A549 (cell line): ENCODE measurements at regions not wholly inside any gene's neighbourhood (a gene's known extent, or its start where the extent isn't known, plus 50 kb on each side); places are given as distances from the start of the nearest gene placed in this dataset.

Experiments
- ATAC-seq, 2 experiments: fragments of 200-7000 bp in 1 of 2; fragments of >200 bp in 1 of 2; cut with Nextera tagmentation in 1 of 2; cut with Tn5 transposase in 1 of 2; 3 replicates each; pipeline versions ENCODE4 v1.8.0 to v1.9.1; 2018 to 2020; ENCODE audit warnings: mild to moderate bottlenecking in 1 of 2, moderate library complexity in 1 of 2
- CTCF ChIA-PET: fragments of 300-600 bp; sonication (Branson Sonifier 250); formaldehyde crosslinking; extraction: SDS; loops from one replicate; lab custom pipeline; 2021; ENCODE audit warnings: antibody characterized with exemption, inconsistent platforms; lab: Yijun Ruan, JAX
- POLR2A ChIA-PET: fragments of 350-600 bp; formaldehyde crosslinking; extraction: SDS; loops from one replicate; lab custom pipeline; 2021; ENCODE audit warnings: antibody characterized with exemption, inconsistent platforms; lab: Yijun Ruan, JAX
- DNase-seq, 2 experiments: peaks; one replicate each; pipeline versions ENCODE4 v3.0.0 to v3.0.0-alpha.2; 2011 to 2016; ENCODE audit warnings: low read depth in 1 of 2, low spot score in 1 of 2
- FAIRE-seq: peaks from 2 replicates; lab custom pipeline; 2011; peaks lifted over from hg19 to GRCh38; lab: Jason Lieb, UNC
- H3K27ac ChIP-seq, 2 experiments: fragments of >200 bp; sonication (Bioruptor Twin); formaldehyde crosslinking; 3 replicates each; pipeline ENCODE4 v1.5.1; 2016 to 2017
- H3K4me1 ChIP-seq: fragments of >200 bp; sonication (Bioruptor Twin); formaldehyde crosslinking; 3 replicates; pipeline ENCODE4 v1.6.1; 2016
- H3K4me2 ChIP-seq: fragments of >200 bp; sonication (Bioruptor Twin); formaldehyde crosslinking; 3 replicates; pipeline ENCODE4 v1.6.1; 2016
- H3K4me3 ChIP-seq: fragments of >200 bp; sonication (Bioruptor Twin); formaldehyde crosslinking; 3 replicates; pipeline ENCODE4 v1.5.1; 2016
- H3K9me3 ChIP-seq: fragments of >200 bp; sonication (Bioruptor Twin); formaldehyde crosslinking; 3 replicates; pipeline ENCODE4 v1.6.1; 2016
- CBX2 ChIP-seq: fragments of 200-600 bp; sonication (generic); IDR thresholded peaks from 2 replicates; pipeline ENCODE4 v1.6.1; 2016; ENCODE audit warnings: low read depth, mild to moderate bottlenecking, borderline replicate concordance
- CEBPB ChIP-seq, 2 experiments: fragments of >200 bp in 1 of 2; sonication (Bioruptor Twin) in 1 of 2; formaldehyde crosslinking in 1 of 2; IDR thresholded peaks; 2 replicates each; pipeline ENCODE4 v1.6.1; 2012 to 2016
- EHF ChIP-seq: fragments of 250-450 bp; sonication (Bioruptor Pico); IDR thresholded peaks from 2 replicates; pipeline ENCODE4 v1.5.0; 2020; ENCODE audit warnings: mild to moderate bottlenecking
- FOSL2 ChIP-seq, 2 experiments: fragments of 450-650 bp in 1 of 2; fragments of >200 bp in 1 of 2; sonication (Bioruptor Twin) in 1 of 2; formaldehyde crosslinking; IDR thresholded peaks; 2 replicates each; pipeline versions ENCODE4 v1.5.0 to v1.6.1; 2016 to 2020; ENCODE audit warnings: mild to moderate bottlenecking in 1 of 2, moderate library complexity in 1 of 2
- FOXS1 ChIP-seq: fragments of 250-450 bp; sonication (Bioruptor Pico); IDR thresholded peaks from 2 replicates; pipeline ENCODE4 v1.5.0; 2020; ENCODE audit warnings: mild to moderate bottlenecking, moderate library complexity
- HOXA7 ChIP-seq: fragments of 250-450 bp; sonication (Bioruptor Pico); IDR thresholded peaks from 2 replicates; pipeline ENCODE4 v1.5.0; 2020; ENCODE audit warnings: mild to moderate bottlenecking, moderate library complexity
- JUN ChIP-seq, 2 experiments: fragments of >200 bp; sonication (Bioruptor Twin); formaldehyde crosslinking; IDR thresholded peaks; 2 replicates in 1 of 2; 3 replicates in 1 of 2; pipeline ENCODE4 v1.6.1; 2016 to 2017
- JUNB ChIP-seq: fragments of >200 bp; sonication (Bioruptor Twin); formaldehyde crosslinking; IDR thresholded peaks from 2 replicates; pipeline ENCODE4 v1.6.1; 2016
- KDM1A ChIP-seq: fragments of 200-600 bp; sonication (generic); IDR thresholded peaks from 2 replicates; pipeline ENCODE4 v1.6.1; 2016; ENCODE audit warnings: low read depth, mild to moderate bottlenecking
- KDM5A ChIP-seq: fragments of 200-600 bp; sonication (generic); IDR thresholded peaks from 2 replicates; pipeline ENCODE4 v1.6.1; 2016; ENCODE audit warnings: antibody characterized with exemption, mild to moderate bottlenecking
- MAFK ChIP-seq: fragments of 450-650 bp; IDR thresholded peaks from 2 replicates; pipeline ENCODE4 v1.6.1; 2014; ENCODE audit not compliant: partially characterized antibody
- RAD21 ChIP-seq, 2 experiments: fragments of >200 bp in 1 of 2; sonication (Bioruptor Twin) in 1 of 2; formaldehyde crosslinking in 1 of 2; IDR thresholded peaks in 1 of 2; conservative IDR thresholded peaks in 1 of 2; 2 replicates in 1 of 2; 3 replicates in 1 of 2; pipeline ENCODE4 v1.6.1; 2012 to 2018; ENCODE audit warnings: inconsistent platforms in 1 of 2
- RFX5 ChIP-seq: fragments of 450-650 bp; IDR thresholded peaks from 2 replicates; pipeline ENCODE4 v1.7.1; 2014; ENCODE audit warnings: antibody characterized with exemption, mild to moderate bottlenecking, moderate library complexity
- SMC3 ChIP-seq: fragments of >200 bp; sonication (Bioruptor Twin); formaldehyde crosslinking; IDR thresholded peaks from 3 replicates; pipeline ENCODE4 v1.6.1; 2018; ENCODE audit warnings: inconsistent platforms
- SREBF2 ChIP-seq: fragments of 450-650 bp; IDR thresholded peaks from 2 replicates; pipeline ENCODE4 v1.6.1; 2014; ENCODE audit warnings: mild to moderate bottlenecking, moderate library complexity
- ZNF302 ChIP-seq: fragments of 250-450 bp; sonication (Bioruptor Pico); IDR thresholded peaks from 2 replicates; pipeline ENCODE4 v1.9.0; 2021; ENCODE audit warnings: inconsistent platforms, mild to moderate bottlenecking, moderate library complexity
- WGBS: methylation state at CpG from one replicate; pipeline ENCODE4 v1.1.6; 2017; ENCODE audit errors: missing lambda C conversion rate; 5-methylcytosine and 5-hydroxymethylcytosine counted together
- TF ChIP-seq, protein P1 (sequence below): fragments of 450-650 bp; IDR thresholded peaks from 2 replicates; pipeline ENCODE4 v1.6.1; 2014; ENCODE audit warnings: antibody characterized with exemption
- TF ChIP-seq, protein P2 (sequence below): fragments of 200-600 bp; sonication (generic); IDR thresholded peaks from 2 replicates; pipeline ENCODE4 v1.6.1; 2016; ENCODE audit warnings: antibody characterized with exemption, mild to moderate bottlenecking, moderate library complexity
- TF ChIP-seq, protein P3 (sequence below): fragments of >200 bp; sonication (Bioruptor Twin); formaldehyde crosslinking; IDR thresholded peaks from 3 replicates; pipeline ENCODE4 v1.5.1; 2016
- TF ChIP-seq, protein P4 (sequence below): fragments of 250-450 bp; sonication (Bioruptor Pico); IDR thresholded peaks from 2 replicates; pipeline ENCODE4 v1.5.0; 2021; ENCODE audit warnings: mild to moderate bottlenecking, moderate library complexity, borderline replicate concordance
- TF ChIP-seq, protein P5 (sequence below): fragments of >200 bp; sonication (Bioruptor Twin); formaldehyde crosslinking; IDR thresholded peaks from 2 replicates; pipeline ENCODE4 v1.6.1; 2016

DNA sequence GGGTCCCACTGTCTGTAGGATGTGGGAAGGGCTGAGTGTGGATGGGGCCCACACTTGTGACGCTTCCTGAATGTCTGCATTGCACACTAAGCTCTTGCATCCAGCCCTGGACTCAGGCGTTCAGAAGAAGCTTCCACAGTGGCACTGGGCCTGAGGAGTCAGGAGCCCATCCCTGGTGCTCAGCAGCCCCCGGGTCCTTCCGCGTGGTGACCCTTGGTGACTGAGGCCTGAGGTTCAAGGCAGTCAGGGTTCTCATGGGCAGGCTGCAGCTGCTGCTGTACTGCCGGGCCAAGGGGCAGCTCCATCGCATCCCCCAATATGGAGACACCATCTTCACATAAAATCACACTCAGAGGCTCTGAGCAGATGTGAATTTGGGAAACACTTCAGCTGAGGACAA is 65.8 kb upstream of the TUBA3E start (continued):
- TF ChIP-seq, protein P1, sequence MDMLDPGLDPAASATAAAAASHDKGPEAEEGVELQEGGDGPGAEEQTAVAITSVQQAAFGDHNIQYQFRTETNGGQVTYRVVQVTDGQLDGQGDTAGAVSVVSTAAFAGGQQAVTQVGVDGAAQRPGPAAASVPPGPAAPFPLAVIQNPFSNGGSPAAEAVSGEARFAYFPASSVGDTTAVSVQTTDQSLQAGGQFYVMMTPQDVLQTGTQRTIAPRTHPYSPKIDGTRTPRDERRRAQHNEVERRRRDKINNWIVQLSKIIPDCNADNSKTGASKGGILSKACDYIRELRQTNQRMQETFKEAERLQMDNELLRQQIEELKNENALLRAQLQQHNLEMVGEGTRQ: no peak

DNA sequence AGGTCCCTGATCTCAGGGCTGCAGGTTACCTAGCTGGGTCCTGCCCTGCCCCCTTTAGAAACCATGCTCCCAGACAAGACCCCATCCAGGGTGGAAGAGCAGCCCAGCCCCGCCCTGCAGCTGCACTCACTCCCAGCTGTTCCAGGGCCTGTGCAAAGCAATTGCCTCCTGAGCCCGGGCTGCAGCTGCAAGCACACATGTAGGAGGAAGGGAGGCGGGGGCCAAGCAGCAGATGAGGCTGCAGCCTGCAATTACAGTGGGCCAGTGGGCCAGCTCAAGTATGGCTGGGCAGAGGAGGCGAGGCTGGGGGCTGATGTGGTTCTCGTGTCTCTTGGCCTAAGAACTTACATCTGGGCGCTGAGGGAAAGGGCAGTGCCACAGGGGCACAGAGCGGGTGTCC is 65.4 kb upstream of the TUBA3E start:
- Histone ChIP-seq H3K9me3 (no peaks in the 10 kb centered on the region), H3K4me3 (no peak overlapping the region), H3K4me1 (no peaks in the 10 kb centered on the region)
- 69% methylated on average over 6 of the region's 7 CpGs for WGBS
- POLR2A ChIA-PET: no interaction called here
- TF ChIP-seq KDM1A (no peak), SREBF2 (no peak), FOSL2 (IDR thresholded peaks at IDR 0.05) (no peak), FOSL2 (CRISPR knock-in tag; IDR thresholded peaks at IDR 0.05) (no peak), HOXA7 (no peak), EHF (CRISPR knock-in tag) (no peak), KDM5A (no peak), ZNF302 (CRISPR knock-in tag) (no peak), CBX2 (no peak), MAFK (no peak)
- TF ChIP-seq, protein P2, sequence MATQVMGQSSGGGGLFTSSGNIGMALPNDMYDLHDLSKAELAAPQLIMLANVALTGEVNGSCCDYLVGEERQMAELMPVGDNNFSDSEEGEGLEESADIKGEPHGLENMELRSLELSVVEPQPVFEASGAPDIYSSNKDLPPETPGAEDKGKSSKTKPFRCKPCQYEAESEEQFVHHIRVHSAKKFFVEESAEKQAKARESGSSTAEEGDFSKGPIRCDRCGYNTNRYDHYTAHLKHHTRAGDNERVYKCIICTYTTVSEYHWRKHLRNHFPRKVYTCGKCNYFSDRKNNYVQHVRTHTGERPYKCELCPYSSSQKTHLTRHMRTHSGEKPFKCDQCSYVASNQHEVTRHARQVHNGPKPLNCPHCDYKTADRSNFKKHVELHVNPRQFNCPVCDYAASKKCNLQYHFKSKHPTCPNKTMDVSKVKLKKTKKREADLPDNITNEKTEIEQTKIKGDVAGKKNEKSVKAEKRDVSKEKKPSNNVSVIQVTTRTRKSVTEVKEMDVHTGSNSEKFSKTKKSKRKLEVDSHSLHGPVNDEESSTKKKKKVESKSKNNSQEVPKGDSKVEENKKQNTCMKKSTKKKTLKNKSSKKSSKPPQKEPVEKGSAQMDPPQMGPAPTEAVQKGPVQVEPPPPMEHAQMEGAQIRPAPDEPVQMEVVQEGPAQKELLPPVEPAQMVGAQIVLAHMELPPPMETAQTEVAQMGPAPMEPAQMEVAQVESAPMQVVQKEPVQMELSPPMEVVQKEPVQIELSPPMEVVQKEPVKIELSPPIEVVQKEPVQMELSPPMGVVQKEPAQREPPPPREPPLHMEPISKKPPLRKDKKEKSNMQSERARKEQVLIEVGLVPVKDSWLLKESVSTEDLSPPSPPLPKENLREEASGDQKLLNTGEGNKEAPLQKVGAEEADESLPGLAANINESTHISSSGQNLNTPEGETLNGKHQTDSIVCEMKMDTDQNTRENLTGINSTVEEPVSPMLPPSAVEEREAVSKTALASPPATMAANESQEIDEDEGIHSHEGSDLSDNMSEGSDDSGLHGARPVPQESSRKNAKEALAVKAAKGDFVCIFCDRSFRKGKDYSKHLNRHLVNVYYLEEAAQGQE: no peak
- TF ChIP-seq, protein P3, sequence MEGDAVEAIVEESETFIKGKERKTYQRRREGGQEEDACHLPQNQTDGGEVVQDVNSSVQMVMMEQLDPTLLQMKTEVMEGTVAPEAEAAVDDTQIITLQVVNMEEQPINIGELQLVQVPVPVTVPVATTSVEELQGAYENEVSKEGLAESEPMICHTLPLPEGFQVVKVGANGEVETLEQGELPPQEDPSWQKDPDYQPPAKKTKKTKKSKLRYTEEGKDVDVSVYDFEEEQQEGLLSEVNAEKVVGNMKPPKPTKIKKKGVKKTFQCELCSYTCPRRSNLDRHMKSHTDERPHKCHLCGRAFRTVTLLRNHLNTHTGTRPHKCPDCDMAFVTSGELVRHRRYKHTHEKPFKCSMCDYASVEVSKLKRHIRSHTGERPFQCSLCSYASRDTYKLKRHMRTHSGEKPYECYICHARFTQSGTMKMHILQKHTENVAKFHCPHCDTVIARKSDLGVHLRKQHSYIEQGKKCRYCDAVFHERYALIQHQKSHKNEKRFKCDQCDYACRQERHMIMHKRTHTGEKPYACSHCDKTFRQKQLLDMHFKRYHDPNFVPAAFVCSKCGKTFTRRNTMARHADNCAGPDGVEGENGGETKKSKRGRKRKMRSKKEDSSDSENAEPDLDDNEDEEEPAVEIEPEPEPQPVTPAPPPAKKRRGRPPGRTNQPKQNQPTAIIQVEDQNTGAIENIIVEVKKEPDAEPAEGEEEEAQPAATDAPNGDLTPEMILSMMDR: no peak
- TF ChIP-seq, all 56 proteins: peak for 0
- FAIRE-seq (no peak), DNase-seq (no peak), ATAC-seq (no peak)
- Histone ChIP-seq H3K27ac (no peak overlapping the region), H3K4me2 (no peak overlapping the region)
- CTCF ChIA-PET: no interaction called here

DNA sequence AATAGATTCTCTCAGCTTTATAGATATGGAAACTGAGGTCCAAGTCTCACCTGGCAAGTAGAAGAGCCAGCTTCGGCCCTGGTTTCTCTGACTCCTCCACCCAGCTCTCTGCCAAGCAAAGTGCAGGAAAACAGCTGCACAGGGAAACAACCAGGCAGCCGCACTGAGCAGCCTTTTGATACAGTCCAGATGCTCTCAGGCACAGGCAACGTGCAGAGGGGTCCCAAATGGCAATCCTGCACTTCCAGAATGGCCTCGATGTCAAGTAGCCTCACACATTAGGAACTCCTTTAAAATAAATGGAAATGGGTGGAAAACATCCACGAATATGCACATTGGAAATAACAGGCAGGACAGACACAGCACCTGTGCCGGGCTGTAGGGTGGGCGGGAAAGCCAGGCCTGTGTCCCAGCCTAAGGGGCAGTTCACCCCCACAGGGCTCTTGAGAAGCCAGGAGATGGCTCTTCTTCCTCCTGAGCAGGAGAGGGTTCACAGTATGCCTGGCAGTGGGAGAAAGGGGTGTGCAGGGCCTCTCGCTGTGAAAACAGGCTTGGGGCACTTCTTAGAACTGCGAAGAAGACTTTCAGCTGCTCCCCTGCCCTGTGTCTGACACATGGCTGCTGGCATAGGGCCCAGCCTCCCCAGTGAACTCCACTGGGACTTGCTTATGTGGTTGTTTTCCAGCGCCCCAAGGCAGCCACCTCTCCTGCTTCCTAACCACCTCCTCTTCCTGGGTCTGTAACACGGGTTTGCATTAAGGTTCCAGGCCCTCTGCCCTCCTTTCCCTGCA is 63.9 kb upstream of the TUBA3E start:
- Histone ChIP-seq H3K9me3 (no peaks in the 10 kb centered on the region), H3K4me1 (no peaks in the 10 kb centered on the region), H3K4me3 (no peak overlapping the region), H3K27ac (no peak overlapping the region), H3K4me2 (no peak overlapping the region)
- no peak for FAIRE-seq
- DNase-seq: no peak
- ATAC-seq: peak in 1 of 2 experiments; percentile 25; a peak in 1 of 6 replicates
- 59% methylated on average over 10 of the region's 11 CpGs for WGBS
- POLR2A ChIA-PET: no interaction called here
- CTCF ChIA-PET: no interaction called here
- TF ChIP-seq, protein P4, sequence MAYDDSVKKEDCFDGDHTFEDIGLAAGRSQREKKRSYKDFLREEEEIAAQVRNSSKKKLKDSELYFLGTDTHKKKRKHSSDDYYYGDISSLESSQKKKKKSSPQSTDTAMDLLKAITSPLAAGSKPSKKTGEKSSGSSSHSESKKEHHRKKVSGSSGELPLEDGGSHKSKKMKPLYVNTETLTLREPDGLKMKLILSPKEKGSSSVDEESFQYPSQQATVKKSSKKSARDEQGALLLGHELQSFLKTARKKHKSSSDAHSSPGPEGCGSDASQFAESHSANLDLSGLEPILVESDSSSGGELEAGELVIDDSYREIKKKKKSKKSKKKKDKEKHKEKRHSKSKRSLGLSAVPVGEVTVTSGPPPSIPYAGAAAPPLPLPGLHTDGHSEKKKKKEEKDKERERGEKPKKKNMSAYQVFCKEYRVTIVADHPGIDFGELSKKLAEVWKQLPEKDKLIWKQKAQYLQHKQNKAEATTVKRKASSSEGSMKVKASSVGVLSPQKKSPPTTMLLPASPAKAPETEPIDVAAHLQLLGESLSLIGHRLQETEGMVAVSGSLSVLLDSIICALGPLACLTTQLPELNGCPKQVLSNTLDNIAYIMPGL: no peak
- TF ChIP-seq CBX2 (no peak), JUNB (no peak), MAFK (no peak), FOSL2 (IDR thresholded peaks at IDR 0.05) (no peak), FOSL2 (CRISPR knock-in tag; IDR thresholded peaks at IDR 0.05) (no peak), JUN (IDR thresholded peaks at IDR 0.05) (no peak), CEBPB (IDR thresholded peaks at IDR 0.05) (no peak), RFX5 (no peak), RAD21 (conservative IDR thresholded peaks at IDR 0.05 in 1 of 2, IDR thresholded peaks at IDR 0.05 in 1 of 2) (no peak), SMC3 (no peak), EHF (CRISPR knock-in tag) (no peak), FOXS1 (CRISPR knock-in tag) (no peak), HOXA7 (no peak)
- TF ChIP-seq, protein P5, sequence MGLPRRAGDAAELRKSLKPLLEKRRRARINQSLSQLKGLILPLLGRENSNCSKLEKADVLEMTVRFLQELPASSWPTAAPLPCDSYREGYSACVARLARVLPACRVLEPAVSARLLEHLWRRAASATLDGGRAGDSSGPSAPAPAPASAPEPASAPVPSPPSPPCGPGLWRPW: no peak
- TF ChIP-seq, all 56 proteins: peak for 0
